PFSK-1 (cell line): ENCODE measurements at regions not wholly inside any gene's neighbourhood (a gene's known extent, or its start where the extent isn't known, plus 50 kb on each side); places are given as distances from the start of the nearest gene placed in this dataset.

Experiments
- FOXP2 ChIP-seq: optimal IDR thresholded peaks from 2 replicates; pipeline ENCODE3; 2011; ENCODE audit warnings: borderline replicate concordance, control low read depth, inconsistent platforms; ENCODE audit not compliant: insufficient read depth; ENCODE audit errors: extremely low read length, extremely low read depth
- POLR2AphosphoS5 ChIP-seq: IDR thresholded peaks from 2 replicates; pipeline ENCODE4 v1.6.1; 2012; ENCODE audit warnings: low read depth, mild to moderate bottlenecking, control low read depth, low read length, moderate library complexity
- SIN3A ChIP-seq: IDR thresholded peaks from 2 replicates; pipeline ENCODE4 v1.6.1; 2012; ENCODE audit warnings: mild to moderate bottlenecking, low read length, moderate library complexity, borderline replicate concordance; ENCODE audit not compliant: insufficient read depth
- TAF1 ChIP-seq: IDR thresholded peaks from 2 replicates; pipeline ENCODE4 v1.6.1; 2012; ENCODE audit warnings: low read length, control low read depth, borderline replicate concordance; ENCODE audit not compliant: insufficient read depth
- TF ChIP-seq, protein P1 (sequence below), 2 experiments: IDR thresholded peaks; 2 replicates each; pipeline versions ENCODE4 v1.6.1 to v1.8.0; 2011 to 2012; ENCODE audit warnings: low read depth in 2 of 2, low read length in 2 of 2, control low read depth in 1 of 2, inconsistent platforms in 1 of 2, mild to moderate bottlenecking in 1 of 2, moderate library complexity in 1 of 2; ENCODE audit not compliant: insufficient read depth in 1 of 2

DNA sequence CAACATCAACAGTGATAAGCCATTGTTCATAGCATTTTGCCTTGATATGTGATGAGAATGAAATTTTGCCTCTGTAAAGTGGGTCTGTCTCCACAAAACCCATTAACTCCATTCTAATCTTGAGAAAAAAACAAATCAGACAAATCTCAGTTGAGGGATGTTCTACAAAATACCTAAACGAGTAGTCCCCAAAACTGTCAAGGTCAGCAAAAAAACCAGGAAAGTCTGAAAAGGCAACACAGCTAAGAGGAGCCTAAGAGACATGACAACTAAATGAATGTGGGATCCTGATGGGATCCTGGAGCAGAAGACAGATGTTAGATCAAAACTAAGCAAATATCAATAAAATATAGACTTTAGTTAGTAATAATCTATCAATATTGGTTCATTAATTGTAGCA lies 431.6 kb upstream of the SPTLC3 start:
- TF ChIP-seq TAF1 (no peak), POLR2AphosphoS5 (no peak), SIN3A (no peak), FOXP2 (no peak)
- TF ChIP-seq, protein P1, sequence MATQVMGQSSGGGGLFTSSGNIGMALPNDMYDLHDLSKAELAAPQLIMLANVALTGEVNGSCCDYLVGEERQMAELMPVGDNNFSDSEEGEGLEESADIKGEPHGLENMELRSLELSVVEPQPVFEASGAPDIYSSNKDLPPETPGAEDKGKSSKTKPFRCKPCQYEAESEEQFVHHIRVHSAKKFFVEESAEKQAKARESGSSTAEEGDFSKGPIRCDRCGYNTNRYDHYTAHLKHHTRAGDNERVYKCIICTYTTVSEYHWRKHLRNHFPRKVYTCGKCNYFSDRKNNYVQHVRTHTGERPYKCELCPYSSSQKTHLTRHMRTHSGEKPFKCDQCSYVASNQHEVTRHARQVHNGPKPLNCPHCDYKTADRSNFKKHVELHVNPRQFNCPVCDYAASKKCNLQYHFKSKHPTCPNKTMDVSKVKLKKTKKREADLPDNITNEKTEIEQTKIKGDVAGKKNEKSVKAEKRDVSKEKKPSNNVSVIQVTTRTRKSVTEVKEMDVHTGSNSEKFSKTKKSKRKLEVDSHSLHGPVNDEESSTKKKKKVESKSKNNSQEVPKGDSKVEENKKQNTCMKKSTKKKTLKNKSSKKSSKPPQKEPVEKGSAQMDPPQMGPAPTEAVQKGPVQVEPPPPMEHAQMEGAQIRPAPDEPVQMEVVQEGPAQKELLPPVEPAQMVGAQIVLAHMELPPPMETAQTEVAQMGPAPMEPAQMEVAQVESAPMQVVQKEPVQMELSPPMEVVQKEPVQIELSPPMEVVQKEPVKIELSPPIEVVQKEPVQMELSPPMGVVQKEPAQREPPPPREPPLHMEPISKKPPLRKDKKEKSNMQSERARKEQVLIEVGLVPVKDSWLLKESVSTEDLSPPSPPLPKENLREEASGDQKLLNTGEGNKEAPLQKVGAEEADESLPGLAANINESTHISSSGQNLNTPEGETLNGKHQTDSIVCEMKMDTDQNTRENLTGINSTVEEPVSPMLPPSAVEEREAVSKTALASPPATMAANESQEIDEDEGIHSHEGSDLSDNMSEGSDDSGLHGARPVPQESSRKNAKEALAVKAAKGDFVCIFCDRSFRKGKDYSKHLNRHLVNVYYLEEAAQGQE (IDR thresholded peaks at IDR 0.05; ENCODE audit: insufficient read depth in 1 of 2, low read depth in 2 of 2, low read length in 2 of 2), result no peak

- no peak for TF ChIP-seq TAF1
- no peak for TF ChIP-seq FOXP2
- no peak for TF ChIP-seq SIN3A
- no peak for TF ChIP-seq POLR2AphosphoS5
- TF ChIP-seq, protein P1 (IDR thresholded peaks at IDR 0.05; ENCODE audit: insufficient read depth in 1 of 2, low read depth in 2 of 2, low read length in 2 of 2), result no peak
Measured at GRCh38 chr20:12581644-12582289, 427.0 kb upstream of the SPTLC3 start.

- TF ChIP-seq FOXP2 (no peak), POLR2AphosphoS5 (no peak), SIN3A (no peak), TAF1 (no peak)
- TF ChIP-seq, protein P1 (IDR thresholded peaks at IDR 0.05; ENCODE audit: insufficient read depth in 1 of 2, low read depth in 2 of 2, low read length in 2 of 2), result no peak
Measured at GRCh38 chr20:12591949-12592470, 416.8 kb upstream of the SPTLC3 start.

DNA sequence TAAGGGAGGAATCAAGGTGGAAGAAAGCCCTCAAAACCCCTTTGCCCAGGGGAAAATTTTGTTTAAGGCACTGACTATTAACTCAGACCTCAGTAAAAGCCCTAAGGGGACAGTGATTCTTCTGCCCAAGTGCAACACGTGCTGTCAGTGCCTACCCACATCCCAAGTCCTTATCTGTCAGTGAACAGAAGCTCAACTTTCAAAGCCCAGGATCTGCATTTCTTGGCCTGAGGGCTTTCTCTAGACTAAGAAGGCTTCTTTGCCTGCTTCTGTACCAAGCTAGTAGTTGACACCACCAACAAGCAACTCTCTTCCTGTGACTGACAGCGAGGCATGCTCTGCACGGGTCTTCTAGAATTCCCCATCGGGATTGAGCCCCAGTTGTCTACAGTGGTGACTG lies 416.0 kb upstream of the SPTLC3 start:
- TF ChIP-seq SIN3A, result no peak
- TF ChIP-seq, protein P1 (IDR thresholded peaks at IDR 0.05; ENCODE audit: insufficient read depth in 1 of 2, low read depth in 2 of 2, low read length in 2 of 2), result no peak
- TF ChIP-seq FOXP2, result no peak
- no peak for TF ChIP-seq TAF1
- TF ChIP-seq POLR2AphosphoS5, result no peak
